H9 (cell line): ENCODE measurements at regions not wholly inside any gene's neighbourhood (a gene's known extent, or its start where the extent isn't known, plus 50 kb on each side); places are given as distances from the start of the nearest gene placed in this dataset.

Experiments
- DNase-seq: peaks from one replicate; pipeline ENCODE4 v3.0.0-alpha.2; 2017
- H2AFZ ChIP-seq: one replicate; pipeline ENCODE4 v1.6.1; 2013; ENCODE audit warnings: mild to moderate bottlenecking, low read length, control low read depth, moderate library complexity
- H2AK5ac ChIP-seq: 2 replicates; pipeline ENCODE4 v1.6.1; 2013; ENCODE audit warnings: low read length, control low read depth, mixed read lengths; ENCODE audit not compliant: insufficient read length
- H2BK120ac ChIP-seq: one replicate; pipeline ENCODE4 v1.6.1; 2013; ENCODE audit warnings: low read depth, mild to moderate bottlenecking, low read length, control low read depth, inconsistent platforms; ENCODE audit not compliant: poor library complexity, severe bottlenecking
- H2BK12ac ChIP-seq: 2 replicates; pipeline ENCODE4 v1.6.1; 2013; ENCODE audit warnings: low read length, control low read depth, mixed read lengths, low read depth; ENCODE audit not compliant: insufficient read length
- H2BK15ac ChIP-seq: 2 replicates; pipeline ENCODE4 v1.6.1; 2013; ENCODE audit warnings: low read depth, low read length, control low read depth
- H2BK20ac ChIP-seq: one replicate; pipeline ENCODE4 v1.6.1; 2013; ENCODE audit warnings: low read depth, mild to moderate bottlenecking, low read length, control low read depth, inconsistent platforms; ENCODE audit not compliant: poor library complexity, severe bottlenecking
- H2BK5ac ChIP-seq: 2 replicates; pipeline ENCODE4 v1.6.1; 2013; ENCODE audit warnings: low read length, control low read depth, mixed read lengths; ENCODE audit not compliant: insufficient read length
- H3K14ac ChIP-seq: 2 replicates; pipeline ENCODE4 v1.6.1; 2013; ENCODE audit warnings: low read length, control low read depth; ENCODE audit not compliant: insufficient read depth
- H3K18ac ChIP-seq: 2 replicates; pipeline ENCODE4 v1.6.1; 2013; ENCODE audit warnings: low read depth, mild to moderate bottlenecking, mixed read lengths, low read length, control low read depth; ENCODE audit not compliant: insufficient read length
- H3K23ac ChIP-seq: 2 replicates; pipeline ENCODE4 v1.6.1; 2013; ENCODE audit warnings: low read length, control low read depth, mixed read lengths, low read depth; ENCODE audit not compliant: insufficient read length
- H3K23me2 ChIP-seq: 2 replicates; pipeline ENCODE4 v1.6.1; 2013; ENCODE audit warnings: low read depth, mild to moderate bottlenecking, mixed read lengths, low read length, control low read depth; ENCODE audit not compliant: insufficient read length, poor library complexity, severe bottlenecking
- H3K27ac ChIP-seq: 2 replicates; pipeline ENCODE4 v1.5.1; 2013; ENCODE audit warnings: low read length, control low read depth, mixed read lengths, low read depth; ENCODE audit not compliant: insufficient read length
- H3K27me3 ChIP-seq: 2 replicates; pipeline ENCODE4 v1.6.1; 2013; ENCODE audit warnings: low read length, control low read depth, inconsistent platforms; ENCODE audit not compliant: insufficient read depth
- H3K4ac ChIP-seq: 2 replicates; pipeline ENCODE4 v1.6.1; 2013; ENCODE audit warnings: low read depth, mild to moderate bottlenecking, control low read depth, inconsistent platforms, low read length, moderate library complexity
- H3K4me1 ChIP-seq: 2 replicates; pipeline ENCODE4 v1.6.1; 2013; ENCODE audit warnings: low read length, control low read depth, inconsistent platforms; ENCODE audit not compliant: insufficient read depth
- H3K4me2 ChIP-seq: 2 replicates; pipeline ENCODE4 v1.6.1; 2013; ENCODE audit warnings: low read length, control low read depth, mixed read lengths; ENCODE audit not compliant: insufficient read length, insufficient read depth
- H3K56ac ChIP-seq: 2 replicates; pipeline ENCODE4 v1.6.1; 2013; ENCODE audit warnings: low read depth, mild to moderate bottlenecking, mixed read lengths, low read length, control low read depth; ENCODE audit not compliant: insufficient read length
- H3K79me1 ChIP-seq: 2 replicates; pipeline ENCODE4 v1.6.1; 2013; ENCODE audit warnings: low read depth, mild to moderate bottlenecking, moderate library complexity, low read length, control low read depth, inconsistent platforms; ENCODE audit not compliant: insufficient read depth, poor library complexity, severe bottlenecking
- H3K79me2 ChIP-seq: 2 replicates; pipeline ENCODE4 v1.6.1; 2013; ENCODE audit warnings: low read length, control low read depth, inconsistent platforms; ENCODE audit not compliant: insufficient read depth
- H3K9ac ChIP-seq: 2 replicates; pipeline ENCODE4 v1.6.1; 2013; ENCODE audit warnings: low read length, control low read depth, mixed read lengths; ENCODE audit not compliant: insufficient read length; ENCODE audit errors: extremely low read depth
- H3K9me3 ChIP-seq: one replicate; pipeline ENCODE4 v1.6.1; 2013; ENCODE audit warnings: low read depth, low read length, inconsistent platforms; ENCODE audit not compliant: control insufficient read depth
- H3T11ph ChIP-seq: one replicate; pipeline ENCODE4 v1.6.1; 2013; ENCODE audit warnings: mild to moderate bottlenecking, low read length, control low read depth, inconsistent platforms
- H4K20me1 ChIP-seq: one replicate; pipeline ENCODE4 v1.6.1; 2013; ENCODE audit not compliant: control insufficient read depth, insufficient read length, insufficient read depth
- H4K5ac ChIP-seq: 2 replicates; pipeline ENCODE4 v1.6.1; 2013; ENCODE audit warnings: low read depth, mild to moderate bottlenecking, mixed read lengths, low read length, control low read depth; ENCODE audit not compliant: insufficient read length
- H4K8ac ChIP-seq: replicated peaks from 2 replicates; pipeline ENCODE4 v1.6.1; 2013; ENCODE audit warnings: low read length, control low read depth, mixed read lengths, low read depth; ENCODE audit not compliant: insufficient read length
- H4K91ac ChIP-seq: 2 replicates; pipeline ENCODE4 v1.6.1; 2013; ENCODE audit warnings: low read depth, mild to moderate bottlenecking, moderate library complexity, mixed read lengths, low read length, control low read depth; ENCODE audit not compliant: insufficient read length
- H3K27ac Mint-ChIP-seq, 3 experiments: 2 replicates in 2 of 3; 3 replicates in 1 of 3; pipeline ENCODE4 v1.8.0; 2020 to 2021; ENCODE audit warnings: mixed read lengths in 3 of 3, mild to moderate bottlenecking in 1 of 3, moderate library complexity in 1 of 3
- H3K27me3 Mint-ChIP-seq: 2 replicates; pipeline ENCODE4 v1.8.0; 2021; ENCODE audit warnings: low read depth, mild to moderate bottlenecking, moderate library complexity, mixed read lengths
- H3K36me3 Mint-ChIP-seq, 3 experiments: 2 replicates in 2 of 3; 3 replicates in 1 of 3; pipeline ENCODE4 v1.8.0; 2020 to 2021; ENCODE audit warnings: low read depth in 3 of 3, mixed read lengths in 3 of 3; ENCODE audit not compliant: insufficient read depth in 1 of 3
- H3K4me1 Mint-ChIP-seq, 2 experiments: 2 replicates each; pipeline ENCODE4 v1.8.0; 2020; ENCODE audit warnings: mixed read lengths in 2 of 2
- H3K4me3 Mint-ChIP-seq, 2 experiments: 2 replicates in 1 of 2; 3 replicates in 1 of 2; pipeline ENCODE4 v1.8.0; 2020 to 2021; ENCODE audit warnings: mild to moderate bottlenecking in 2 of 2, mixed read lengths in 2 of 2, moderate library complexity in 1 of 2
- H3K9me3 Mint-ChIP-seq, 2 experiments: 2 replicates in 1 of 2; 3 replicates in 1 of 2; pipeline ENCODE4 v1.8.0; 2020; ENCODE audit warnings: mild to moderate bottlenecking in 2 of 2, mixed read lengths in 2 of 2, moderate library complexity in 1 of 2
- WGBS: extraction: QIAGEN DNeasy Blood & Tissue Kit; methylation state at CpG from one replicate; pipeline ENCODE4 v1.1.7; 2013; ENCODE audit warnings: missing lambda C conversion rate, low lambda C conversion rate, mixed read lengths; ENCODE audit not compliant: insufficient read length; ENCODE audit errors: extremely low coverage; 5-methylcytosine and 5-hydroxymethylcytosine counted together
- TF ChIP-seq, protein P1 (sequence below): fragments of 200-600 bp; sonication (generic); conservative IDR thresholded peaks from 3 replicates; pipeline ENCODE4 v1.8.0; 2021; ENCODE audit warnings: antibody characterized with exemption, mild to moderate bottlenecking

DNA sequence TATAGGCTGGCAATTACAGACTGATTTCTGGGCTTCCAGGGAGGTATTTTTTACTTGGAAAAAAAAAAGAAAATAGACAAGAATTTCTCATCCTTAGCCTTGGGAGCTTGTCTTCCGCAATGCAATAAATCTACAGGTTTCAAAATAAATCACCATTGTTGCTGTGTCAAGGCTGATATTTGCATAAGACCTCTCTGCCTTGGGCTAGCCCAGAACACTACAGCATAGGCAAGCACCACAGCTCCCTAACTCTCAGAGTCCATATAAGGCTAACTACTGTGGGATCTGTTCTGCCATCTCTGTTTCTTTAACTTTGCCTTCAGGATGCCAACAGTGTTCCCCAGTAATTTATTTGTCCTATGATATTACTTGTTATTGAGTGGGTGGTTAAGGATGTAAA, 64.4 kb downstream of the ZWINT start:
- Histone ChIP-seq H3K27ac (no peak overlapping the region), H3K27me3 (no peaks in the 10 kb centered on the region), H2BK12ac (no peak overlapping the region), H3K79me1 (no peaks in the 10 kb centered on the region), H3T11ph (no peak overlapping the region), H4K91ac (no peak overlapping the region), H2AK5ac (no peak overlapping the region), H3K9me3 (no peaks in the 10 kb centered on the region), H4K8ac (no peak overlapping the region), H2BK15ac (no peak overlapping the region), H3K23me2 (no peaks in the 10 kb centered on the region), H3K4me2 (no peak overlapping the region), H3K79me2 (no peaks in the 10 kb centered on the region), H2BK120ac (no peak overlapping the region), H3K14ac (no peak overlapping the region), H2BK20ac (no peak overlapping the region), H3K23ac (no peak overlapping the region), H3K18ac (no peak overlapping the region), H4K5ac (no peak overlapping the region), H2BK5ac (no peak overlapping the region), H4K20me1 (no peaks in the 10 kb centered on the region), H3K56ac (no peak overlapping the region), H3K4me1 (no peaks in the 10 kb centered on the region), H2AFZ (no peak overlapping the region), H3K9ac (no peak overlapping the region), H3K4ac (no peak overlapping the region)
- Mint-ChIP-seq H3K27ac (no peak overlapping the region), H3K27me3 (no peaks in the 10 kb centered on the region), H3K9me3 (no peaks in the 10 kb centered on the region), H3K36me3 (no peaks in the 10 kb centered on the region), H3K4me1 (peaks cover 0 to 4% of the 10 kb centered on the region in 2 experiments; a peak in 2 of 4 replicates), H3K4me3 (no peak overlapping the region)
- no peak for DNase-seq
- no CpG with 5 or more reads among the region's 1 CpG for WGBS
- TF ChIP-seq, protein P1, sequence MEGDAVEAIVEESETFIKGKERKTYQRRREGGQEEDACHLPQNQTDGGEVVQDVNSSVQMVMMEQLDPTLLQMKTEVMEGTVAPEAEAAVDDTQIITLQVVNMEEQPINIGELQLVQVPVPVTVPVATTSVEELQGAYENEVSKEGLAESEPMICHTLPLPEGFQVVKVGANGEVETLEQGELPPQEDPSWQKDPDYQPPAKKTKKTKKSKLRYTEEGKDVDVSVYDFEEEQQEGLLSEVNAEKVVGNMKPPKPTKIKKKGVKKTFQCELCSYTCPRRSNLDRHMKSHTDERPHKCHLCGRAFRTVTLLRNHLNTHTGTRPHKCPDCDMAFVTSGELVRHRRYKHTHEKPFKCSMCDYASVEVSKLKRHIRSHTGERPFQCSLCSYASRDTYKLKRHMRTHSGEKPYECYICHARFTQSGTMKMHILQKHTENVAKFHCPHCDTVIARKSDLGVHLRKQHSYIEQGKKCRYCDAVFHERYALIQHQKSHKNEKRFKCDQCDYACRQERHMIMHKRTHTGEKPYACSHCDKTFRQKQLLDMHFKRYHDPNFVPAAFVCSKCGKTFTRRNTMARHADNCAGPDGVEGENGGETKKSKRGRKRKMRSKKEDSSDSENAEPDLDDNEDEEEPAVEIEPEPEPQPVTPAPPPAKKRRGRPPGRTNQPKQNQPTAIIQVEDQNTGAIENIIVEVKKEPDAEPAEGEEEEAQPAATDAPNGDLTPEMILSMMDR: no peak
